Neutrophil (primary cell): ENCODE measurements at regions not wholly inside any gene's neighbourhood (a gene's known extent, or its start where the extent isn't known, plus 50 kb on each side); places are given as distances from the start of the nearest gene placed in this dataset.

Experiments used
- H3K27ac ChIP-seq: fragments of 200-600 bp; sonication (generic); 2 replicates; pipeline ENCODE4 v1.5.1; 2016; ENCODE audit warnings: mild to moderate bottlenecking, moderate library complexity
- H3K27me3 ChIP-seq: fragments of 200-600 bp; sonication (generic); 2 replicates; pipeline ENCODE4 v1.6.0; 2016; ENCODE audit warnings: mild to moderate bottlenecking
- H3K36me3 ChIP-seq: fragments of 200-600 bp; sonication (generic); 2 replicates; pipeline ENCODE4 v1.5.1; 2017
- H3K4me1 ChIP-seq, 2 experiments: fragments of 200-600 bp in 1 of 2; sonication (generic) in 1 of 2; 1 replicate in 1 of 2; 2 replicates in 1 of 2; pipeline versions ENCODE4 v1.5.1 to v1.6.1; 2013 to 2016; ENCODE audit warnings: low read depth in 1 of 2, low read length in 1 of 2, mild to moderate bottlenecking in 1 of 2, moderate library complexity in 1 of 2; ENCODE audit not compliant: control insufficient read depth in 1 of 2, insufficient read depth in 1 of 2
- H3K4me3 ChIP-seq, 2 experiments: fragments of 200-600 bp in 1 of 2; sonication (generic) in 1 of 2; 1 replicate in 1 of 2; 2 replicates in 1 of 2; pipeline ENCODE4 v1.5.1; 2013 to 2016; ENCODE audit warnings: low read depth in 1 of 2, low read length in 1 of 2, mild to moderate bottlenecking in 1 of 2, moderate library complexity in 1 of 2
- H3K9me3 ChIP-seq: fragments of 200-600 bp; sonication (generic); 2 replicates; pipeline ENCODE4 v1.5.1; 2016
- CTCF ChIP-seq: fragments of 200-600 bp; sonication (generic); IDR thresholded peaks from 2 replicates; pipeline ENCODE4 v1.5.1; 2016; ENCODE audit warnings: antibody characterized with exemption

- no peak for TF ChIP-seq CTCF
- Histone ChIP-seq H3K27ac (no peak overlapping the region), H3K36me3 (no peaks in the 10 kb centered on the region), H3K27me3 (no peaks in the 10 kb centered on the region), H3K4me3 (no peak overlapping the region), H3K9me3 (no peaks in the 10 kb centered on the region), H3K4me1 (no peaks in the 10 kb centered on the region)
Measured at GRCh38 chr2:449246-450067, 161.6 kb upstream of the ALKAL2 start.

GRCh38 chr2:447902-448665, 160.2 kb upstream of the ALKAL2 start:
- no peak overlapping the region for H3K4me3 ChIP-seq
- no peaks in the 10 kb centered on the region for H3K36me3 ChIP-seq
- H3K9me3 ChIP-seq: no peaks in the 10 kb centered on the region
- H3K4me1 ChIP-seq: no peaks in the 10 kb centered on the region
- H3K27ac ChIP-seq: no peak overlapping the region
- no peak for TF ChIP-seq CTCF
- H3K27me3 ChIP-seq: no peaks in the 10 kb centered on the region

GRCh38 chr2:446963-447530, 159.2 kb upstream of the ALKAL2 start:
- TF ChIP-seq CTCF: no peak
- Histone ChIP-seq H3K9me3 (no peaks in the 10 kb centered on the region), H3K27ac (no peak overlapping the region), H3K36me3 (no peaks in the 10 kb centered on the region), H3K27me3 (no peaks in the 10 kb centered on the region), H3K4me3 (no peak overlapping the region), H3K4me1 (no peaks in the 10 kb centered on the region)

GRCh38 chr2:446303-446874, 158.5 kb upstream of the ALKAL2 start:
- H3K36me3 ChIP-seq: no peaks in the 10 kb centered on the region
- no peak for TF ChIP-seq CTCF
- H3K9me3 ChIP-seq: no peaks in the 10 kb centered on the region
- H3K4me1 ChIP-seq: no peaks in the 10 kb centered on the region
- no peak overlapping the region for H3K27ac ChIP-seq
- no peak overlapping the region for H3K4me3 ChIP-seq
- H3K27me3 ChIP-seq: no peaks in the 10 kb centered on the region

- no peaks in the 10 kb centered on the region for H3K27me3 ChIP-seq
- H3K4me3 ChIP-seq: no peak overlapping the region
- H3K27ac ChIP-seq: no peak overlapping the region
- H3K36me3 ChIP-seq: no peaks in the 10 kb centered on the region
- no peaks in the 10 kb centered on the region for H3K4me1 ChIP-seq
- TF ChIP-seq CTCF: no peak
- H3K9me3 ChIP-seq: no peaks in the 10 kb centered on the region
Measured at GRCh38 chr2:445896-446295, 158.0 kb upstream of the ALKAL2 start.
